ENCODE measurements at regions not wholly inside any gene's neighbourhood (a gene's known extent, or its start where the extent isn't known, plus 50 kb on each side); places are given as distances from the start of the nearest gene placed in this dataset.

GRCh38 chr2:236793023-236794011, 223.7 kb downstream of the ACKR3 start:
- intact Hi-C loops (cut with DNase I, micrococcal nuclease), result no loop called here
- peaks cover 0 to 11% of the 10 kb centered on the region in 2 experiments for H3K9me3 ChIP-seq (ENCODE audit: control insufficient read depth in 1 of 2, insufficient read depth in 1 of 2, low read length in 2 of 2)
- no peak overlapping the region for H3K4me3 ChIP-seq (ENCODE audit: low read length)
- ChIA-PET POLR2A (no interaction called here), CTCF (no interaction called here)
- Mint-ChIP-seq H3K4me3 (no peak overlapping the region), H3K27ac (no peak overlapping the region), H3K4me1 (ENCODE audit: low read depth) (no peaks in the 10 kb centered on the region), H3K9me3 (no peaks in the 10 kb centered on the region), H3K36me3 (ENCODE audit: low read depth) (no peaks in the 10 kb centered on the region), H3K27me3 (peaks cover 35% of the 10 kb centered on the region)
- no peak for ATAC-seq (ENCODE audit: poor library complexity)
- H3K36me3 ChIP-seq (ENCODE audit: insufficient read depth, low read length), result no peaks in the 10 kb centered on the region
- peaks cover 6% of the 10 kb centered on the region in 2 experiments for H3K27me3 ChIP-seq (ENCODE audit: control insufficient read depth in 1 of 2, insufficient read depth in 2 of 2, low read length in 2 of 2)
- no peaks in the 10 kb centered on the region for H3K4me1 ChIP-seq (ENCODE audit: insufficient read depth, low read length)
- no peak for DNase-seq
- no peak for TF ChIP-seq CTCF (IDR thresholded peaks at IDR 0.05)
- no peak overlapping the region for H3K27ac ChIP-seq (ENCODE audit: low read depth in 1 of 2, low read length in 2 of 2)

- Histone ChIP-seq H3K9me3 (ENCODE audit: control insufficient read depth in 1 of 2, insufficient read depth in 1 of 2, low read length in 2 of 2) (peaks cover 0 to 11% of the 10 kb centered on the region in 2 experiments), H3K27me3 (ENCODE audit: control insufficient read depth in 1 of 2, insufficient read depth in 2 of 2, low read length in 2 of 2) (peaks cover 3 to 6% of the 10 kb centered on the region in 2 experiments), H3K4me1 (ENCODE audit: insufficient read depth, low read length) (no peaks in the 10 kb centered on the region), H3K36me3 (ENCODE audit: insufficient read depth, low read length) (no peaks in the 10 kb centered on the region), H3K27ac (ENCODE audit: low read depth in 1 of 2, low read length in 2 of 2) (no peak overlapping the region), H3K4me3 (ENCODE audit: low read length) (no peak overlapping the region)
- Mint-ChIP-seq H3K27me3 (peaks cover 24% of the 10 kb centered on the region), H3K9me3 (no peaks in the 10 kb centered on the region), H3K36me3 (ENCODE audit: low read depth) (no peaks in the 10 kb centered on the region), H3K4me3 (no peak overlapping the region), H3K4me1 (ENCODE audit: low read depth) (no peaks in the 10 kb centered on the region), H3K27ac (no peak overlapping the region)
- TF ChIP-seq CTCF (IDR thresholded peaks at IDR 0.05), result no peak
- intact Hi-C loops (cut with DNase I, micrococcal nuclease), result no loop called here
- ATAC-seq (ENCODE audit: poor library complexity) (no peak), DNase-seq (no peak)
- CTCF ChIA-PET, result no interaction called here
- POLR2A ChIA-PET, result no interaction called here
Observed at GRCh38 chr2:236794176-236794957, 224.7 kb downstream of the ACKR3 start.

GRCh38 chr2:236795169-236795860, 225.7 kb downstream of the ACKR3 start:
- no peak for DNase-seq
- ATAC-seq (ENCODE audit: poor library complexity), result no peak

More at GRCh38 chr2:236795169-236795860, 225.7 kb downstream of the ACKR3 start:
- TF ChIP-seq CTCF (IDR thresholded peaks at IDR 0.05), result no peak
- Mint-ChIP-seq H3K27ac (no peak overlapping the region), H3K9me3 (no peaks in the 10 kb centered on the region), H3K27me3 (peaks cover 16% of the 10 kb centered on the region), H3K4me3 (no peak overlapping the region), H3K36me3 (ENCODE audit: low read depth) (no peaks in the 10 kb centered on the region), H3K4me1 (ENCODE audit: low read depth) (no peaks in the 10 kb centered on the region)
- H3K4me3 ChIP-seq (ENCODE audit: low read length), result no peak overlapping the region
- H3K9me3 ChIP-seq (ENCODE audit: control insufficient read depth in 1 of 2, insufficient read depth in 1 of 2, low read length in 2 of 2), result peaks cover 0 to 11% of the 10 kb centered on the region in 2 experiments
- H3K27me3 ChIP-seq (ENCODE audit: control insufficient read depth in 1 of 2, insufficient read depth in 2 of 2, low read length in 2 of 2), result peaks cover 0 to 3% of the 10 kb centered on the region in 2 experiments
- intact Hi-C loops (cut with DNase I, micrococcal nuclease), result no loop called here
- POLR2A ChIA-PET, result no interaction called here
- no peaks in the 10 kb centered on the region for H3K36me3 ChIP-seq (ENCODE audit: insufficient read depth, low read length)
- no peak overlapping the region for H3K27ac ChIP-seq (ENCODE audit: low read depth in 1 of 2, low read length in 2 of 2)
- no peaks in the 10 kb centered on the region for H3K4me1 ChIP-seq (ENCODE audit: insufficient read depth, low read length)
- CTCF ChIA-PET, result no interaction called here

Data from CD4-positive, alpha-beta T cell (primary cell).